Testis (tissue), 2 donors: ENCODE measurements at regions not wholly inside any gene's neighbourhood (a gene's known extent, or its start where the extent isn't known, plus 50 kb on each side); places are given as distances from the start of the nearest gene placed in this dataset.
"Not testable (repeated sequence)": the region's sequence is repeated elsewhere in the genome, so short reads cannot be mapped to it uniquely, and the experiment has no call there.

Experiments used
- DNase-seq: peaks from one replicate; pipeline ENCODE4 v3.0.0-alpha.2; 2019
- H3K27ac ChIP-seq, 2 donors: fragments of 200-600 bp; sonication (generic); one replicate each; pipeline ENCODE4 v1.5.1; 2019
- H3K27me3 ChIP-seq: fragments of 200-600 bp; sonication (generic); one replicate; pipeline ENCODE4 v1.5.1; 2019
- H3K36me3 ChIP-seq: fragments of 200-600 bp; sonication (generic); one replicate; pipeline ENCODE4 v1.5.1; 2017; ENCODE audit warnings: low read depth; ENCODE audit errors: missing control alignments
- H3K4me1 ChIP-seq: fragments of 200-600 bp; sonication (generic); one replicate; pipeline ENCODE4 v1.5.1; 2019
- H3K4me3 ChIP-seq, 2 donors: fragments of 200-600 bp; sonication (generic); one replicate each; pipeline ENCODE4 v1.5.1; 2017 to 2019
- H3K9me3 ChIP-seq: fragments of 200-600 bp; sonication (generic); one replicate; pipeline ENCODE4 v1.5.1; 2017
- POLR2A ChIP-seq: fragments of 450-650 bp; IDR thresholded peaks from one replicate; pipeline ENCODE4 v1.6.1; 2017; ENCODE audit warnings: antibody characterized with exemption, mild to moderate bottlenecking, moderate library complexity
- WGBS, 2 donors: methylation state at CpG; one replicate each; pipeline ENCODE4 v1.1.5; 2018; 5-methylcytosine and 5-hydroxymethylcytosine counted together
- intact Hi-C: fragments of 100-400 bp; cut with DNase I; formaldehyde crosslinking; loops from one replicate; pipeline ENCODE4 v1.15.1; 2023; ENCODE audit warnings: low total_unique reads
- small RNA-seq, 2 donors: library from RNA; depleted of rRNA; stranded (forward); fragments of <200 nt; gene quantifications; one replicate each; pipeline ENCODE3, GENCODE V24; 2016

DNA sequence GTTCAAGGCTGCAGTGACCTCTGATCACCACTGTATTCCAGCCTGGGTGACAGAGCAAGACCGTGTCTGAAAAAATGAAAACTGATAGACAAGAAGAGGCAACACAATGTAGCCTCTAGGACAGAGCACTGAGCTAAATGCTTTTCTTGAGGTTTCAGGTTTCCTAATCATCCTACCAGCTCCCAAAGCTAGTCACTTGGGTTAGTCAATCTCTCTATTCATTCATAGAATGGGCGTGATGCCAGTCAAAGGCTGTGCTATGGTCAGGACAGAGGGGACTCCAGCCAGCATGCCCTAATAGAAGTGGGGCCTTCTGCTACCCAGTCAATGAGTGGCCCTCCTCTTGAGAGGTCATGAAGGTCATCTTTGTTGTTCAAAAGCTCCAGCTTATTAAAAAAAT, 860.4 kb upstream of the DEFB115 start:
- H3K27me3 ChIP-seq, H3K4me3 ChIP-seq, DNase-seq, intact Hi-C loops, H3K9me3 ChIP-seq, H3K36me3 ChIP-seq, H3K27ac ChIP-seq, H3K4me1 ChIP-seq: not testable (repeated sequence)
- 77 to 78% methylated on average over 2 of the region's 2 CpGs for WGBS, 2 donors

DNA sequence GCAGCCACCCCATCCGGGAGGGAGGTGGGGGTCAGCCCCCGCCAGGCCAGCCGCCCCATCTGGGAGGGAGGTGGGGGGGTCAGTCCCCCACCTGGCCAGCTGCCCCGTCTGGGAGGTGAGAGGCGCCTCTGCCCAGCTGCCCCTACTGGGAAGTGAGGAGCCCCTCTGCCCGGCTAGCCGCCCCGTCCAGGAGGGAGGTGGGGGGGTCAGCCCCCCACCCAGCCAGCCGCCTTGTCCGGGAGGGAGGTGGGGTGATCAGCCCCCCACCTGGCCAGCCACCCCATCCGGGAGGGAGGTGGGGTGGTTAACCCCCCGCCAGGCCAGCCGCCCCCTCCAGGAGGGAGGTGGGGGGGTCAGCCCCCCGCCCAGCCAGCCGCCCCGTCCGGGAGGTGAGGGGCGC, 852.4 kb upstream of the DEFB115 start:
- not testable (repeated sequence) for H3K36me3 ChIP-seq

GRCh38 chr20:30405585-30405984, 851.9 kb upstream of the DEFB115 start:
- H3K9me3 ChIP-seq, H3K27me3 ChIP-seq, DNase-seq, H3K27ac ChIP-seq, intact Hi-C loops, H3K36me3 ChIP-seq, H3K4me3 ChIP-seq, H3K4me1 ChIP-seq: not testable (repeated sequence)
- WGBS, 2 donors, result 86% methylated on average over 19 of the region's 27 CpGs; no CpG with 5 or more reads in 1 of the 2 donors

More for the DNA sequence above, 852.4 kb upstream of the DEFB115 start:
- H3K4me3 ChIP-seq, H3K4me1 ChIP-seq, DNase-seq, H3K27me3 ChIP-seq, H3K9me3 ChIP-seq, intact Hi-C loops, H3K27ac ChIP-seq: not testable (repeated sequence)
- WGBS, 2 donors, result no CpG with 5 or more reads among the region's 18 CpGs

- H3K9me3 ChIP-seq, H3K27ac ChIP-seq, DNase-seq, intact Hi-C loops, H3K36me3 ChIP-seq, H3K4me3 ChIP-seq, H3K4me1 ChIP-seq, H3K27me3 ChIP-seq: not testable (repeated sequence)
- WGBS, 2 donors, result 0% methylated on average over 1 of the region's 1 CpG
Measured at GRCh38 chr20:30406370-30406769, 851.1 kb upstream of the DEFB115 start.

DNA sequence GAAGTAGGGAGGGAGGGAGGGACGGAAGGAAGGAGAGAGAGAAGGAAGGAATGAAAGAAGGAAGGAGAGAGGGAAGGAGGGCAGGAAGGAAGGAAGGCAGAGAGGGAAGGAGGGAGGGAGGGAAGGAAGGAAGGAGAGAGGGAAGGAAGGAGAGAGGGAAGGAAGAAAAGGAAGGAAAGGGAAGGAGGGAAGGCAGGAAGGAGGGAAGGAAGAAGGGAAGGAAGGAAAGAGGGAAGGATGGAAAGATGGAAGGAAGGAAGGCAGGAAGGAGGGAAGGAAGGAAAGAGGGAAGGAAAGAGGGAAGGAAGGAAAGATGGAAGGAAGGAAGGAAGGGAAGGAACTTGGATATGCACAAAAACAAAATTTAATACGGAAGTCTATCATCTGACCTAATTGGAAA, 844.5 kb upstream of the DEFB115 start:
- H3K4me3 ChIP-seq, result no peak overlapping the region
- no peaks in the 10 kb centered on the region for H3K27me3 ChIP-seq
- no peak overlapping the region for H3K27ac ChIP-seq
- DNase-seq, result no peak
- no peaks in the 10 kb centered on the region for H3K36me3 ChIP-seq
- no peaks in the 10 kb centered on the region for H3K9me3 ChIP-seq
- intact Hi-C loops, result no loop called here
- 35 to 54% methylated on average over 2 of the region's 2 CpGs for WGBS, 2 donors
- H3K4me1 ChIP-seq, result no peaks in the 10 kb centered on the region
- TF ChIP-seq POLR2A, result no peak

DNA sequence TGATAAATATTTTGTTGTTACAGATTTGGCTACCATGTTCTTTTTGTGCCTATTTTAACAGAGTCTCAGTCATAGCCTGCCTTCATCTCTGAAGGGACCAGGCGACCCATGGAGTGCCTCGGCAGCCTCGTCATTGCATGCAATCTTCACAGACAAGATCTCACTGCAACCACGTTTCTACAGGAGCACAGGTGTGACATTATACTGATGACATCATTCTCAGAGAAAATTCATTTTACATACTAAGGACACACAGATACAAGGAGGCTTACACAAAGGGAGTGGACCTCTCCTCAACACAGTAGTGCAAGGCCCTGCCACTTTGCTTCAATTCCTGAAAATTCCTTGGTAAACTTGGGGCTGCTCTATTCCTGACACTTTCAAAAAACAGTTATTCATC, 840.1 kb upstream of the DEFB115 start:
- H3K27me3 ChIP-seq, DNase-seq, H3K4me3 ChIP-seq, H3K4me1 ChIP-seq, H3K27ac ChIP-seq, H3K9me3 ChIP-seq, H3K36me3 ChIP-seq, intact Hi-C loops: not testable (repeated sequence)
- WGBS, 2 donors, result 56 to 62% methylated on average over 4 of the region's 4 CpGs

DNA sequence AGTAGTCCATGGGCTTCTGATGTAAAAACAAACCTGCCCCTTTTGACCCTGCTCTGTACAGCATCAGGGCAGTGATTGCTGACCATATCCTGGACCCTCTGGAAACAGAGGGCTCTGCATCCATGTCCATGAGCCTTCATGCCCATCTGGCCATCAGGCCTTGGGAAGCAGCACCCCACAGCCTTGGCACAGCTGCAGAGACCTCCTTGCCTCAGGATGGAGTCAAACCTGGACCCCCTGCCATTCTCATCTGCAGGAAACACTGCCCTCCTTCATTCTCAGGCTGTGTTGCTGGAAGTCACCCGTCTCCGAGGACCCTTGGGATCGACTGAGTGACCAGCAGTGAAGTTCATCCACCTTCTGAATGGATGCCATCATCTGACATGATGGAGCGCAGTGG, 839.1 kb upstream of the DEFB115 start:
- intact Hi-C loops, H3K9me3 ChIP-seq: not testable (repeated sequence)
- 69 to 93% methylated on average over 3 to 4 of the region's 4 CpGs for WGBS, 2 donors

DNA sequence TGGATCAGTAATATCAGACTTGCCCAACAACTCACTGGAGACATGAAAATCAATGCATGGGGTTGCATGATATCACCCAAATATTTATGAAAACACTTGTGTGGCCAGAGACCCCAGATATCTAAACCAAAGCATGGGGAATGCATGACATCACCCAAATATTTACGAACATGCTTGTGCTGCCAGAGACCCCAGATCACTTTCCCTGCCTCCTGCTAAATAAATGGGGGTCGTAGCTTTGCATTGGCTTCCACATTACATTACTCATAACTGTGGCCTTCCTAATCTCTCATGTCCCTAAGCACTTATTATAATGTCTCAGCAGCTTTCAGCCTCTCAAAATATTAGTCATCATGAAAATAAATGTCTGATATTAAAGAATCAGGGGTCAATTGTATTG, 838.0 kb upstream of the DEFB115 start:
- WGBS, 2 donors, result 72 to 73% methylated on average over 2 of the region's 2 CpGs
- H3K4me3 ChIP-seq, result no peak overlapping the region
- intact Hi-C loops, result no loop called here
- no peaks in the 10 kb centered on the region for H3K27me3 ChIP-seq
- no peak for TF ChIP-seq POLR2A
- no peaks in the 10 kb centered on the region for H3K36me3 ChIP-seq
- H3K4me1 ChIP-seq, result no peaks in the 10 kb centered on the region
- no peak for DNase-seq
- H3K9me3 ChIP-seq, result no peaks in the 10 kb centered on the region
- no peak overlapping the region for H3K27ac ChIP-seq

More for the DNA sequence above, 839.1 kb upstream of the DEFB115 start:
- H3K4me1 ChIP-seq, H3K27ac ChIP-seq, H3K36me3 ChIP-seq, H3K27me3 ChIP-seq, H3K4me3 ChIP-seq, DNase-seq: not testable (repeated sequence)

GRCh38 chr20:30419871-30420420, 837.5 kb upstream of the DEFB115 start:
- H3K27ac ChIP-seq, H3K36me3 ChIP-seq, H3K27me3 ChIP-seq, H3K4me3 ChIP-seq, intact Hi-C loops, H3K9me3 ChIP-seq, DNase-seq, H3K4me1 ChIP-seq: not testable (repeated sequence)
- WGBS, 2 donors, result 60 to 65% methylated on average over 7 of the region's 7 CpGs

Small RNA genes lying in the stretch of these regions (small RNA-seq; reads per million reads assigned to genes)
- gene CFTRP3, result 0 reads per million in 2 donors
- gene MLLT10P1, result 0 reads per million in 2 donors
- 0 reads per million in 2 donors for gene RF00019
